ENCODE measurements at regions not wholly inside any gene's neighbourhood (a gene's known extent, or its start where the extent isn't known, plus 50 kb on each side); places are given as distances from the start of the nearest gene placed in this dataset.
A peak's percentile ranks its signal among the peaks of the same experiment; 100 is the strongest.

GRCh38 chr10:29962166-29962850 lies 97.1 kb downstream of the JCAD start:
- no peaks in the 10 kb centered on the region for H3K9me3 Mint-ChIP-seq (ENCODE audit: unreplicated experiment)
- no peak for DNase-seq (ENCODE audit: extremely low spot score, unreplicated experiment)
- peaks cover 2% of the 10 kb centered on the region for H3K36me3 Mint-ChIP-seq (ENCODE audit: unreplicated experiment)
- H3K4me1 Mint-ChIP-seq (ENCODE audit: unreplicated experiment), result peaks cover 39% of the 10 kb centered on the region
- no peak for TF ChIP-seq CTCF (IDR thresholded peaks at IDR 0.05)
- no peak overlapping the region for H3K4me3 Mint-ChIP-seq (ENCODE audit: unreplicated experiment)
- no peak overlapping the region for H3K27ac Mint-ChIP-seq (ENCODE audit: unreplicated experiment)
- no peaks in the 10 kb centered on the region for H3K27me3 Mint-ChIP-seq (ENCODE audit: unreplicated experiment)

GRCh38 chr10:29961351-29961750 lies 98.0 kb downstream of the JCAD start:
- H3K27ac Mint-ChIP-seq (ENCODE audit: unreplicated experiment), result no peak overlapping the region
- DNase-seq (ENCODE audit: extremely low spot score, unreplicated experiment), result no peak
- no peaks in the 10 kb centered on the region for H3K27me3 Mint-ChIP-seq (ENCODE audit: unreplicated experiment)
- peaks cover 44% of the 10 kb centered on the region for H3K4me1 Mint-ChIP-seq (ENCODE audit: unreplicated experiment)
- no peak overlapping the region for H3K4me3 Mint-ChIP-seq (ENCODE audit: unreplicated experiment)
- no peak for TF ChIP-seq CTCF (IDR thresholded peaks at IDR 0.05)
- H3K36me3 Mint-ChIP-seq (ENCODE audit: unreplicated experiment), result peaks cover 2% of the 10 kb centered on the region
- peaks cover 4% of the 10 kb centered on the region for H3K9me3 Mint-ChIP-seq (ENCODE audit: unreplicated experiment)

- peaks cover 2% of the 10 kb centered on the region for H3K36me3 Mint-ChIP-seq (ENCODE audit: unreplicated experiment)
- peaks cover 53% of the 10 kb centered on the region for H3K4me1 Mint-ChIP-seq (ENCODE audit: unreplicated experiment)
- H3K4me3 Mint-ChIP-seq (ENCODE audit: unreplicated experiment), result no peak overlapping the region
- no peak for DNase-seq (ENCODE audit: extremely low spot score, unreplicated experiment)
- no peaks in the 10 kb centered on the region for H3K27me3 Mint-ChIP-seq (ENCODE audit: unreplicated experiment)
- peaks cover 4% of the 10 kb centered on the region for H3K9me3 Mint-ChIP-seq (ENCODE audit: unreplicated experiment)
- H3K27ac Mint-ChIP-seq (ENCODE audit: unreplicated experiment), result no peak overlapping the region
- no peak for TF ChIP-seq CTCF (IDR thresholded peaks at IDR 0.05)
Measured at GRCh38 chr10:29960261-29960660, 99.1 kb downstream of the JCAD start.

GRCh38 chr10:29959586-29959985 lies 99.8 kb downstream of the JCAD start:
- peaks cover 2% of the 10 kb centered on the region for H3K36me3 Mint-ChIP-seq (ENCODE audit: unreplicated experiment)
- H3K4me1 Mint-ChIP-seq (ENCODE audit: unreplicated experiment), result peaks cover 58% of the 10 kb centered on the region
- H3K9me3 Mint-ChIP-seq (ENCODE audit: unreplicated experiment), result peaks cover 4% of the 10 kb centered on the region
- TF ChIP-seq CTCF (IDR thresholded peaks at IDR 0.05), result no peak
- no peak for DNase-seq (ENCODE audit: extremely low spot score, unreplicated experiment)
- no peak overlapping the region for H3K4me3 Mint-ChIP-seq (ENCODE audit: unreplicated experiment)
- H3K27me3 Mint-ChIP-seq (ENCODE audit: unreplicated experiment), result no peaks in the 10 kb centered on the region
- H3K27ac Mint-ChIP-seq (ENCODE audit: unreplicated experiment), result no peak overlapping the region

GRCh38 chr10:29958440-29958839 lies 100.9 kb downstream of the JCAD start:
- Mint-ChIP-seq H3K4me3 (ENCODE audit: unreplicated experiment) (no peak overlapping the region), H3K36me3 (ENCODE audit: unreplicated experiment) (peaks cover 2% of the 10 kb centered on the region), H3K27ac (ENCODE audit: unreplicated experiment) (peak overlapping the region; percentile 71), H3K4me1 (ENCODE audit: unreplicated experiment) (peaks cover 61% of the 10 kb centered on the region), H3K27me3 (ENCODE audit: unreplicated experiment) (no peaks in the 10 kb centered on the region), H3K9me3 (ENCODE audit: unreplicated experiment) (peaks cover 4% of the 10 kb centered on the region)
- no peak for TF ChIP-seq CTCF (IDR thresholded peaks at IDR 0.05)
- DNase-seq (ENCODE audit: extremely low spot score, unreplicated experiment), result no peak
